Body of pancreas (tissue), 4 donors: ENCODE measurements at regions not wholly inside any gene's neighbourhood (a gene's known extent, or its start where the extent isn't known, plus 50 kb on each side); places are given as distances from the start of the nearest gene placed in this dataset.
"Not testable (repeated sequence)": the region's sequence is repeated elsewhere in the genome, so short reads cannot be mapped to it uniquely, and the experiment has no call there.

Experiments
- CTCF ChIP-seq, 7 experiments: fragments of 450-650 bp in 4 of 7; fragments of 200-600 bp in 3 of 7; sonication (generic) in 3 of 7; IDR thresholded peaks; one replicate each; pipeline ENCODE4 v1.5.1; 2016 to 2019; ENCODE audit warnings: antibody characterized with exemption in 7 of 7
- POLR2A ChIP-seq, 3 donors: fragments of 450-650 bp; IDR thresholded peaks; one replicate each; pipeline ENCODE4 v1.6.1; 2016; ENCODE audit warnings: antibody characterized with exemption in 3 of 3, mild to moderate bottlenecking in 2 of 3

- TF ChIP-seq CTCF, POLR2A (IDR thresholded peaks at IDR 0.05): not testable (repeated sequence)
These were observed 69.9 kb upstream of the NBPF6 start for GRCh38 chr1:108380059-108380832.
